Mucosa of descending colon (tissue), 3 donors: ENCODE measurements at regions not wholly inside any gene's neighbourhood (a gene's known extent, or its start where the extent isn't known, plus 50 kb on each side); places are given as distances from the start of the nearest gene placed in this dataset.

Source experiments
- ATAC-seq: fragments of 200-7000 bp; cut with Tn5 transposase; one replicate; pipeline ENCODE4 v1.9.1; 2020; ENCODE audit warnings: mild to moderate bottlenecking, moderate library complexity
- DNase-seq, 3 donors: peaks; one replicate each; pipeline ENCODE4 v3.0.0-alpha.2; 2020
- H3K36me3 ChIP-seq: fragments of 200-600 bp; one replicate; pipeline ENCODE4 v1.8.0; 2021; ENCODE audit warnings: low read depth, mild to moderate bottlenecking
- H3K4me1 ChIP-seq: fragments of 200-600 bp; one replicate; pipeline ENCODE4 v1.8.0; 2021; ENCODE audit warnings: low read depth, mild to moderate bottlenecking
- H3K4me3 ChIP-seq: fragments of 200-600 bp; one replicate; pipeline ENCODE4 v1.8.0; 2021; ENCODE audit warnings: mild to moderate bottlenecking
- H3K9me3 ChIP-seq: fragments of 200-600 bp; one replicate; pipeline ENCODE4 v1.8.0; 2021; ENCODE audit warnings: mild to moderate bottlenecking
- CTCF ChIP-seq: fragments of 200-600 bp; IDR thresholded peaks from one replicate; pipeline ENCODE4 v1.8.0; 2022; ENCODE audit warnings: antibody characterized with exemption, mild to moderate bottlenecking
- intact Hi-C, 2 donors: fragments of 100-400 bp; cut with DNase I in 1 of 2; cut with micrococcal nuclease in 1 of 2; formaldehyde crosslinking; loops; one replicate each; pipeline versions ENCODE4 v1.11.0 to v1.11.1; 2022; cut with DNase I, micrococcal nuclease
- donor health status: DM: no; HTN: no; CAD: no; lungs with moderate emphysema.
- donor health status: DM: no; HTN: no; CAD: no.
- donor health status: DM: no; HTN: yes; CAD: no.

GRCh38 chr5:10162468-10162867 lies 87.2 kb downstream of the ATPSCKMT start:
- H3K36me3 ChIP-seq: no peaks in the 10 kb centered on the region
- no peaks in the 10 kb centered on the region for H3K4me1 ChIP-seq
- no peak for TF ChIP-seq CTCF
- H3K9me3 ChIP-seq: peaks cover 4% of the 10 kb centered on the region
- intact Hi-C loops: no loop called here
- H3K4me3 ChIP-seq: no peak overlapping the region
- ATAC-seq (no peak), DNase-seq (no peak)

- intact Hi-C loops: no loop called here
- Histone ChIP-seq H3K36me3 (no peaks in the 10 kb centered on the region), H3K4me3 (no peak overlapping the region), H3K9me3 (peaks cover 4% of the 10 kb centered on the region), H3K4me1 (no peaks in the 10 kb centered on the region)
- DNase-seq: no peak
- no peak for ATAC-seq
- TF ChIP-seq CTCF: no peak
These were observed 87.9 kb downstream of the ATPSCKMT start for GRCh38 chr5:10161778-10162177.

- no peaks in the 10 kb centered on the region for H3K9me3 ChIP-seq
- DNase-seq (no peak), ATAC-seq (no peak)
- H3K4me3 ChIP-seq: no peak overlapping the region
- no peaks in the 10 kb centered on the region for H3K4me1 ChIP-seq
- no peaks in the 10 kb centered on the region for H3K36me3 ChIP-seq
- intact Hi-C loops: no loop called here
- TF ChIP-seq CTCF: no peak
These were observed 89.4 kb downstream of the ATPSCKMT start for GRCh38 chr5:10160241-10160640.

GRCh38 chr5:10158886-10159285 lies 90.8 kb downstream of the ATPSCKMT start:
- no peaks in the 10 kb centered on the region for H3K4me1 ChIP-seq
- H3K4me3 ChIP-seq: no peak overlapping the region
- no peak for DNase-seq
- intact Hi-C loops: no loop called here
- H3K36me3 ChIP-seq: no peaks in the 10 kb centered on the region
- no peak for TF ChIP-seq CTCF
- no peaks in the 10 kb centered on the region for H3K9me3 ChIP-seq
- ATAC-seq: no peak

- intact Hi-C loops: no loop called here
- no peaks in the 10 kb centered on the region for H3K9me3 ChIP-seq
- no peak for DNase-seq
- no peak for ATAC-seq
- H3K4me1 ChIP-seq: no peaks in the 10 kb centered on the region
- no peak overlapping the region for H3K4me3 ChIP-seq
- no peak for TF ChIP-seq CTCF
- no peaks in the 10 kb centered on the region for H3K36me3 ChIP-seq
These were observed 92.5 kb downstream of the ATPSCKMT start for GRCh38 chr5:10157085-10157669.
